Activated CD8-positive, alpha-beta memory T cell treated with anti-CD3 and anti-CD28 coated beads for 48 hours (primary cell): ENCODE measurements at regions not wholly inside any gene's neighbourhood (a gene's known extent, or its start where the extent isn't known, plus 50 kb on each side); places are given as distances from the start of the nearest gene placed in this dataset.

ENCODE experiments used
- DNase-seq, 3 experiments: peaks; one replicate each; pipeline ENCODE4 v3.0.0-alpha.2; 2020; ENCODE audit warnings: low read depth in 2 of 3, low spot score in 2 of 3

- no peak for DNase-seq
These were observed 83.8 kb upstream of the FNDC3B start for GRCh38 chr3:171955598-171955997.

GRCh38 chr3:171956181-171956683 lies 83.1 kb upstream of the FNDC3B start:
- DNase-seq = no peak

GRCh38 chr3:171956705-171957104 lies 82.7 kb upstream of the FNDC3B start:
- no peak for DNase-seq

GRCh38 chr3:171959532-171960089 lies 79.8 kb upstream of the FNDC3B start:
- peak in 1 of 3 experiments; percentile 7 for DNase-seq

- DNase-seq = no peak
These were observed 79.2 kb upstream of the FNDC3B start for GRCh38 chr3:171960159-171960558.

- DNase-seq = no peak
These were observed 77.1 kb upstream of the FNDC3B start for GRCh38 chr3:171962137-171962720.

GRCh38 chr3:171963546-171963945 lies 75.8 kb upstream of the FNDC3B start:
- no peak for DNase-seq

GRCh38 chr3:171965067-171965712 lies 74.2 kb upstream of the FNDC3B start:
- no peak for DNase-seq

- no peak for DNase-seq
These were observed 72.7 kb upstream of the FNDC3B start for GRCh38 chr3:171966533-171967136.

GRCh38 chr3:171967137-171967783 lies 72.1 kb upstream of the FNDC3B start:
- DNase-seq = no peak

- DNase-seq = no peak
These were observed 71.3 kb upstream of the FNDC3B start for GRCh38 chr3:171967932-171968678.

GRCh38 chr3:171970301-171970788 lies 69.0 kb upstream of the FNDC3B start:
- DNase-seq = no peak

GRCh38 chr3:171971919-171972514 lies 67.4 kb upstream of the FNDC3B start:
- no peak for DNase-seq

GRCh38 chr3:171972871-171973348 lies 66.5 kb upstream of the FNDC3B start:
- no peak for DNase-seq

GRCh38 chr3:171974986-171975837 lies 64.2 kb upstream of the FNDC3B start:
- no peak for DNase-seq

- no peak for DNase-seq
These were observed 62.9 kb upstream of the FNDC3B start for GRCh38 chr3:171976526-171976925.

- DNase-seq = no peak
These were observed 61.9 kb upstream of the FNDC3B start for GRCh38 chr3:171977441-171977840.

- DNase-seq = no peak
These were observed 61.5 kb upstream of the FNDC3B start for GRCh38 chr3:171977860-171978259.

- no peak for DNase-seq
These were observed 61.0 kb upstream of the FNDC3B start for GRCh38 chr3:171978390-171978789.
